Neural cell (in vitro differentiated cells): ENCODE measurements at regions not wholly inside any gene's neighbourhood (a gene's known extent, or its start where the extent isn't known, plus 50 kb on each side); places are given as distances from the start of the nearest gene placed in this dataset.

ENCODE experiments used
- H2AFZ ChIP-seq: fragments of 200-600, 300-800 bp; sonication (generic), shearing (Covaris generic); 2 replicates; pipeline ENCODE4 v1.6.0; 2014; ENCODE audit warnings: low read depth, mild to moderate bottlenecking, antibody characterized with exemption, low read length, moderate library complexity
- H3F3A ChIP-seq: fragments of 200-600 bp; shearing (Covaris generic); 2 replicates; pipeline ENCODE4 v1.6.1; 2016; ENCODE audit warnings: mild to moderate bottlenecking, moderate library complexity, mixed read lengths, antibody characterized with exemption, low read length; ENCODE audit not compliant: insufficient read depth, poor library complexity, severe bottlenecking
- H3K27ac ChIP-seq: fragments of 200-600, 300-800 bp; sonication (generic), shearing (Covaris generic); 2 replicates; pipeline ENCODE4 v1.5.1; 2014; ENCODE audit warnings: mild to moderate bottlenecking, low read length, moderate library complexity
- H3K27me3 ChIP-seq: fragments of 300-800, 200-600 bp; sonication (generic), shearing (Covaris generic); 2 replicates; pipeline ENCODE4 v1.6.0; 2014; ENCODE audit warnings: mild to moderate bottlenecking, low read depth, low read length, moderate library complexity; ENCODE audit not compliant: insufficient read depth
- H3K36me3 ChIP-seq: fragments of 300-800, 200-600 bp; sonication (generic), shearing (Covaris generic); 2 replicates; pipeline ENCODE4 v1.5.1; 2014; ENCODE audit warnings: mild to moderate bottlenecking, antibody characterized with exemption, low read length, moderate library complexity; ENCODE audit not compliant: insufficient read depth
- H3K4me2 ChIP-seq: fragments of 300-800, 200-600 bp; sonication (generic), shearing (Covaris generic); 2 replicates; pipeline ENCODE4 v1.6.0; 2014; ENCODE audit warnings: mild to moderate bottlenecking, low read length
- H3K4me3 ChIP-seq: fragments of 300-800, 200-600 bp; sonication (generic), shearing (Covaris generic); 2 replicates; pipeline ENCODE4 v1.5.1; 2014; ENCODE audit warnings: mild to moderate bottlenecking, low read length, moderate library complexity
- H3K79me2 ChIP-seq: fragments of 200-600 bp; shearing (Covaris generic); replicated peaks from 2 replicates; pipeline ENCODE4 v1.6.0; 2014; ENCODE audit warnings: mild to moderate bottlenecking, low read length, moderate library complexity; ENCODE audit not compliant: insufficient read depth
- H3K9ac ChIP-seq: fragments of 300-800, 200-600 bp; sonication (generic), shearing (Covaris generic); 2 replicates; pipeline ENCODE4 v1.6.1; 2016; ENCODE audit warnings: mild to moderate bottlenecking, low read length, mixed read lengths
- H3K9me2 ChIP-seq: fragments of 200-600 bp; shearing (Covaris generic); 2 replicates; pipeline ENCODE4 v1.6.1; 2016; ENCODE audit warnings: mild to moderate bottlenecking, low read length, mixed read lengths; ENCODE audit not compliant: insufficient read depth
- H3K9me3 ChIP-seq: fragments of 200-600, 300-800 bp; sonication (generic), shearing (Covaris generic); 2 replicates; pipeline ENCODE4 v1.6.1; 2016; ENCODE audit warnings: mild to moderate bottlenecking, mixed run types, low read length, moderate library complexity, mixed read lengths
- H4K20me1 ChIP-seq: fragments of 200-600 bp; shearing (Covaris generic); 2 replicates; pipeline ENCODE4 v1.6.1; 2016; ENCODE audit warnings: mild to moderate bottlenecking, mixed run types; ENCODE audit not compliant: insufficient read depth
- EP300 ChIP-seq: fragments of 450-650 bp; conservative IDR thresholded peaks from 2 replicates; pipeline ENCODE4 v1.6.1; 2014; ENCODE audit warnings: antibody characterized with exemption, mild to moderate bottlenecking, moderate library complexity; ENCODE audit not compliant: poor library complexity, severe bottlenecking
- EZH2 ChIP-seq: fragments of 200-600, 300-800 bp; shearing (Covaris generic), sonication (generic); IDR thresholded peaks from 2 replicates; pipeline ENCODE4 v1.6.1; 2014; ENCODE audit warnings: antibody characterized with exemption, low read length, borderline replicate concordance, mild to moderate bottlenecking; ENCODE audit not compliant: insufficient read depth, poor library complexity, severe bottlenecking
- MXI1 ChIP-seq: fragments of 450-650 bp; conservative IDR thresholded peaks from 2 replicates; pipeline ENCODE4 v1.6.1; 2014; ENCODE audit warnings: antibody characterized with exemption, mild to moderate bottlenecking; ENCODE audit not compliant: poor library complexity, severe bottlenecking
- POLR2AphosphoS5 ChIP-seq: IDR thresholded peaks from 2 replicates; pipeline ENCODE4 v1.6.1; 2012
- RAD21 ChIP-seq: fragments of 450-650 bp; conservative IDR thresholded peaks from 2 replicates; pipeline ENCODE4 v1.6.1; 2014; ENCODE audit warnings: antibody characterized with exemption, mild to moderate bottlenecking, moderate library complexity
- REST ChIP-seq: IDR thresholded peaks from 2 replicates; pipeline ENCODE4 v1.6.1; 2012; ENCODE audit warnings: borderline replicate concordance
- SMC3 ChIP-seq: fragments of 450-650 bp; conservative IDR thresholded peaks from 2 replicates; pipeline ENCODE4 v1.6.1; 2014; ENCODE audit warnings: antibody characterized with exemption, mild to moderate bottlenecking, moderate library complexity; ENCODE audit not compliant: poor library complexity
- TAF1 ChIP-seq: IDR thresholded peaks from 2 replicates; pipeline ENCODE4 v1.6.1; 2012; ENCODE audit warnings: low read depth
- TF ChIP-seq, protein P1 (sequence below): fragments of 450-650 bp; IDR thresholded peaks from 2 replicates; pipeline ENCODE4 v1.5.1; 2014; ENCODE audit warnings: antibody characterized with exemption, mild to moderate bottlenecking, moderate library complexity; ENCODE audit not compliant: poor library complexity, severe bottlenecking

GRCh38 chr2:75325594-75325993, 126.3 kb upstream of the TACR1 start:
- H3K36me3 ChIP-seq = no peaks in the 10 kb centered on the region
- no peaks in the 10 kb centered on the region for H3K9me2 ChIP-seq
- no peak overlapping the region for H3K4me2 ChIP-seq
- no peak overlapping the region for H2AFZ ChIP-seq
- no peaks in the 10 kb centered on the region for H3K9me3 ChIP-seq
- H3F3A ChIP-seq = no peaks in the 10 kb centered on the region
- no peaks in the 10 kb centered on the region for H3K79me2 ChIP-seq
- no peak overlapping the region for H3K4me3 ChIP-seq
- H4K20me1 ChIP-seq = no peaks in the 10 kb centered on the region
- H3K9ac ChIP-seq = no peak overlapping the region
- H3K27me3 ChIP-seq = no peaks in the 10 kb centered on the region
- no peak overlapping the region for H3K27ac ChIP-seq
- TF ChIP-seq SMC3 (no peak), EP300 (no peak), RAD21 (no peak), EZH2 (no peak), POLR2AphosphoS5 (no peak), TAF1 (no peak), REST (no peak), MXI1 (no peak)
- TF ChIP-seq, protein P1, sequence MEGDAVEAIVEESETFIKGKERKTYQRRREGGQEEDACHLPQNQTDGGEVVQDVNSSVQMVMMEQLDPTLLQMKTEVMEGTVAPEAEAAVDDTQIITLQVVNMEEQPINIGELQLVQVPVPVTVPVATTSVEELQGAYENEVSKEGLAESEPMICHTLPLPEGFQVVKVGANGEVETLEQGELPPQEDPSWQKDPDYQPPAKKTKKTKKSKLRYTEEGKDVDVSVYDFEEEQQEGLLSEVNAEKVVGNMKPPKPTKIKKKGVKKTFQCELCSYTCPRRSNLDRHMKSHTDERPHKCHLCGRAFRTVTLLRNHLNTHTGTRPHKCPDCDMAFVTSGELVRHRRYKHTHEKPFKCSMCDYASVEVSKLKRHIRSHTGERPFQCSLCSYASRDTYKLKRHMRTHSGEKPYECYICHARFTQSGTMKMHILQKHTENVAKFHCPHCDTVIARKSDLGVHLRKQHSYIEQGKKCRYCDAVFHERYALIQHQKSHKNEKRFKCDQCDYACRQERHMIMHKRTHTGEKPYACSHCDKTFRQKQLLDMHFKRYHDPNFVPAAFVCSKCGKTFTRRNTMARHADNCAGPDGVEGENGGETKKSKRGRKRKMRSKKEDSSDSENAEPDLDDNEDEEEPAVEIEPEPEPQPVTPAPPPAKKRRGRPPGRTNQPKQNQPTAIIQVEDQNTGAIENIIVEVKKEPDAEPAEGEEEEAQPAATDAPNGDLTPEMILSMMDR = no peak

GRCh38 chr2:75324861-75325284, 125.6 kb upstream of the TACR1 start:
- Histone ChIP-seq H2AFZ (no peak overlapping the region), H3K79me2 (no peaks in the 10 kb centered on the region)

More at GRCh38 chr2:75324861-75325284, 125.6 kb upstream of the TACR1 start:
- Histone ChIP-seq H3K27me3 (no peaks in the 10 kb centered on the region), H3K9me2 (no peaks in the 10 kb centered on the region), H3K27ac (no peak overlapping the region), H3K4me2 (no peak overlapping the region), H3K9ac (no peak overlapping the region), H3K9me3 (no peaks in the 10 kb centered on the region), H3K4me3 (no peak overlapping the region), H4K20me1 (no peaks in the 10 kb centered on the region), H3F3A (no peaks in the 10 kb centered on the region), H3K36me3 (no peaks in the 10 kb centered on the region)
- no peak for TF ChIP-seq EP300
- no peak for TF ChIP-seq RAD21
- TF ChIP-seq, protein P1 = no peak
- no peak for TF ChIP-seq SMC3
- no peak for TF ChIP-seq TAF1
- no peak for TF ChIP-seq MXI1
- no peak for TF ChIP-seq REST
- no peak for TF ChIP-seq EZH2
